HL-60 (cell line): ENCODE measurements at regions not wholly inside any gene's neighbourhood (a gene's known extent, or its start where the extent isn't known, plus 50 kb on each side); places are given as distances from the start of the nearest gene placed in this dataset.
"Not testable (repeated sequence)": the region's sequence is repeated elsewhere in the genome, so short reads cannot be mapped to it uniquely, and the experiment has no call there.

ENCODE experiments used
- DNase-seq, 2 experiments: peaks; one replicate each; pipeline ENCODE4 v3.0.0-alpha.2; 2010 to 2020; ENCODE audit warnings: low read depth in 1 of 2, low spot score in 1 of 2
- H3K27ac ChIP-seq: fragments of 250-450 bp; sonication (Bioruptor Pico); replicated peaks from 2 replicates; pipeline ENCODE4 v1.5.1; 2020; ENCODE audit warnings: mild to moderate bottlenecking, moderate library complexity
- H3K27me3 ChIP-seq: fragments of 250-450 bp; sonication (Bioruptor Pico); 2 replicates; pipeline ENCODE4 v1.5.1; 2021; ENCODE audit warnings: mild to moderate bottlenecking, moderate library complexity; ENCODE audit not compliant: insufficient read depth, poor library complexity, severe bottlenecking
- H3K4me3 ChIP-seq: replicated peaks from 2 replicates; pipeline ENCODE4 v1.5.1; 2011; ENCODE audit warnings: mild to moderate bottlenecking, control low read depth, low read length; ENCODE audit not compliant: insufficient read depth
- GABPA ChIP-seq: IDR thresholded peaks from 2 replicates; pipeline ENCODE4 v1.6.1; 2012; ENCODE audit warnings: low read depth
- POLR2AphosphoS5 ChIP-seq: IDR thresholded peaks from 2 replicates; pipeline ENCODE4 v1.6.1; 2012; ENCODE audit warnings: low read depth
- SPI1 ChIP-seq: IDR thresholded peaks from 2 replicates; pipeline ENCODE4 v1.6.1; 2012; ENCODE audit warnings: low read depth, mild to moderate bottlenecking, borderline replicate concordance
- TF ChIP-seq, protein P1 (sequence below): IDR thresholded peaks from 2 replicates; pipeline ENCODE4 v1.6.1; 2012; ENCODE audit warnings: low read depth; ENCODE audit not compliant: insufficient replicate concordance
- TF ChIP-seq, protein P2 (sequence below): IDR thresholded peaks from one replicate; pipeline ENCODE4 v1.5.1; 2011; ENCODE audit warnings: low read length, control low read depth, inconsistent platforms; ENCODE audit not compliant: insufficient read depth

DNA sequence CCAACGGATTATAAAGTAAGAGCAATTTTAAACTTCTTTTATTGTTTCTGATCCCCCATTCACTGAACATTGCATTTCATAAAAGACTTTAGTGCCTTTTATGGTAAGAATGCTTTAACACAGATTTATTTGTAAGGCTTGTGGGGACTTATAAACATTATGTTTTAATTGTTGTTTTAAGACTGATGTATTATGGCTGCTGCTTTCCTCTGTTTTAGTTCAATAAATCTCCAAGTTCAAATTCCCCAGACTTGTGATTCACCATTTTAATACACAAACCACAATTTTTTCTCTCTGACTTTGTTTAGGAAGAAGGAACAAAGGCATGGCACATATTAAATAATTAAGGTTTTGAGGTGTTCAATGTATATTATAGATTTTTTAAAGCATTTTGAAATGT is 753.3 kb downstream of the SLC6A15 start:
- no peak overlapping the region for H3K27ac ChIP-seq
- TF ChIP-seq SPI1 (no peak), GABPA (no peak), POLR2AphosphoS5 (no peak)
- TF ChIP-seq, protein P1, sequence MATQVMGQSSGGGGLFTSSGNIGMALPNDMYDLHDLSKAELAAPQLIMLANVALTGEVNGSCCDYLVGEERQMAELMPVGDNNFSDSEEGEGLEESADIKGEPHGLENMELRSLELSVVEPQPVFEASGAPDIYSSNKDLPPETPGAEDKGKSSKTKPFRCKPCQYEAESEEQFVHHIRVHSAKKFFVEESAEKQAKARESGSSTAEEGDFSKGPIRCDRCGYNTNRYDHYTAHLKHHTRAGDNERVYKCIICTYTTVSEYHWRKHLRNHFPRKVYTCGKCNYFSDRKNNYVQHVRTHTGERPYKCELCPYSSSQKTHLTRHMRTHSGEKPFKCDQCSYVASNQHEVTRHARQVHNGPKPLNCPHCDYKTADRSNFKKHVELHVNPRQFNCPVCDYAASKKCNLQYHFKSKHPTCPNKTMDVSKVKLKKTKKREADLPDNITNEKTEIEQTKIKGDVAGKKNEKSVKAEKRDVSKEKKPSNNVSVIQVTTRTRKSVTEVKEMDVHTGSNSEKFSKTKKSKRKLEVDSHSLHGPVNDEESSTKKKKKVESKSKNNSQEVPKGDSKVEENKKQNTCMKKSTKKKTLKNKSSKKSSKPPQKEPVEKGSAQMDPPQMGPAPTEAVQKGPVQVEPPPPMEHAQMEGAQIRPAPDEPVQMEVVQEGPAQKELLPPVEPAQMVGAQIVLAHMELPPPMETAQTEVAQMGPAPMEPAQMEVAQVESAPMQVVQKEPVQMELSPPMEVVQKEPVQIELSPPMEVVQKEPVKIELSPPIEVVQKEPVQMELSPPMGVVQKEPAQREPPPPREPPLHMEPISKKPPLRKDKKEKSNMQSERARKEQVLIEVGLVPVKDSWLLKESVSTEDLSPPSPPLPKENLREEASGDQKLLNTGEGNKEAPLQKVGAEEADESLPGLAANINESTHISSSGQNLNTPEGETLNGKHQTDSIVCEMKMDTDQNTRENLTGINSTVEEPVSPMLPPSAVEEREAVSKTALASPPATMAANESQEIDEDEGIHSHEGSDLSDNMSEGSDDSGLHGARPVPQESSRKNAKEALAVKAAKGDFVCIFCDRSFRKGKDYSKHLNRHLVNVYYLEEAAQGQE: no peak
- TF ChIP-seq, protein P2, sequence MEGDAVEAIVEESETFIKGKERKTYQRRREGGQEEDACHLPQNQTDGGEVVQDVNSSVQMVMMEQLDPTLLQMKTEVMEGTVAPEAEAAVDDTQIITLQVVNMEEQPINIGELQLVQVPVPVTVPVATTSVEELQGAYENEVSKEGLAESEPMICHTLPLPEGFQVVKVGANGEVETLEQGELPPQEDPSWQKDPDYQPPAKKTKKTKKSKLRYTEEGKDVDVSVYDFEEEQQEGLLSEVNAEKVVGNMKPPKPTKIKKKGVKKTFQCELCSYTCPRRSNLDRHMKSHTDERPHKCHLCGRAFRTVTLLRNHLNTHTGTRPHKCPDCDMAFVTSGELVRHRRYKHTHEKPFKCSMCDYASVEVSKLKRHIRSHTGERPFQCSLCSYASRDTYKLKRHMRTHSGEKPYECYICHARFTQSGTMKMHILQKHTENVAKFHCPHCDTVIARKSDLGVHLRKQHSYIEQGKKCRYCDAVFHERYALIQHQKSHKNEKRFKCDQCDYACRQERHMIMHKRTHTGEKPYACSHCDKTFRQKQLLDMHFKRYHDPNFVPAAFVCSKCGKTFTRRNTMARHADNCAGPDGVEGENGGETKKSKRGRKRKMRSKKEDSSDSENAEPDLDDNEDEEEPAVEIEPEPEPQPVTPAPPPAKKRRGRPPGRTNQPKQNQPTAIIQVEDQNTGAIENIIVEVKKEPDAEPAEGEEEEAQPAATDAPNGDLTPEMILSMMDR: no peak
- H3K27me3 ChIP-seq: no peaks in the 10 kb centered on the region
- no peak overlapping the region for H3K4me3 ChIP-seq
- no peak for DNase-seq

DNA sequence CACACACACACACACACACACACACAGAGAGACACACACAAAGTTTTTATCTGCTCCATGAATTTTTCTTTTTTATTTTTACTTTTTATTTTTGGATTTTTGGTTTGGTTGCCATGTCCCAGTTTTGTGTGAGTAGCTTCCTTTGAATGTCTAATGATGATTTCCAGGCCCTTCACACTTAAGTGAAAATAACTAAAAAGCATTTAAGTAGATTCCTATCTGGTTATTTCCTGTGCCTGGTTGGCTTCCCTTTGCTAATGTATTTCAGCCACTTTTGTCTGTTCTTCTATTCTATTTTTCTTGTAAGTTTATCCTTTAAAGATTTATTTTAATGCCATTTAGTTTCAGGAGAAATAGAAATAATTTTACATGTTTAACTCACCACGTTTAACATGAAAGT is 755.4 kb downstream of the SLC6A15 start:
- no peak overlapping the region for H3K27ac ChIP-seq
- no peak for TF ChIP-seq GABPA
- TF ChIP-seq SPI1: no peak
- TF ChIP-seq POLR2AphosphoS5: no peak
- TF ChIP-seq, protein P1: no peak
- TF ChIP-seq, protein P2: no peak
- no peaks in the 10 kb centered on the region for H3K27me3 ChIP-seq
- no peak overlapping the region for H3K4me3 ChIP-seq
- no peak for DNase-seq

DNA sequence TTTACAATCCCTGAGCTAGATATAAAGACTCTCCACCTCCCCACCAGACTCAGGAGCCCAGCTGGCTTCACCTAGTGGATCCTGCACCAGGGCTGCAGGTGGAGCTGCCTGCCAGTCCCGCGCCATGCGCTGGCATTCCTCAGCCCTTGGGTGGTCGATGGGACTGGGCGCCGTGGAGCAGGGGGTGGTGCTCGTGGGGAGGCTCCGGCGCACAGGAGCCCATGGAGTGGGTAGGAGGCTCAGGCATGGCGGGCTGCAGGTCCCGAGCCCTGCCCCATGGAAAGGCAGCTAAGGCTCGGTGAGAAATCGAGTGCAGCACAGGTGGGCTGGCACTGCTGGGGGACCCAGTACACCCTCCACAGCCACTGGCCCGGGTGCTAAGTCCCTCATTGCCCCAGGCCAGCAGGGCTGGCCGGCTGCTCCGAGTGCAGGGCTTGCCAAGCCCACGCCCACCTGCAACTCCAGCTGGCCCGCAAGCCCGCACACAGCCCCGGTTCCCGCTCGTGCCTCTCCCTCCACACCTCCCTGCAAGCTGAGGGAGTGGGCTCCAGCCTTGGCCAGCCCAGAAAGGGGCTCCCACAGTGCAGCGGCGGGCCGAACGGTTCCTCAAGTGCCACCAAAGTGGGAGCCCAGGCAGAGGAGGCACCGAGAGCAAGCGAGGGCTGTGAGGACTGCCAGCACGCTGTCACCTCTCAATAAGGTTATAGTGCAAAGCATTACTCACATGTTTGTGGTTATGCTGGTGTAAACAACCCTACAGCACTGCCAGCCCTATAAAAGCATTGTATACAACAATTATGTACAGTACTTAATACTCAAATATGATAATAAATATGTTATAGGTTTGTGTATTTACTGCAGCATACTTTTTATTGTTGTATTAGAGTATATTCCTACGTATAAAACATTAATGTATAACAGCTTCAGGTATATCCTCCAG is 757.3 kb downstream of the SLC6A15 start:
- not testable (repeated sequence) for H3K27me3 ChIP-seq, DNase-seq, H3K4me3 ChIP-seq, H3K27ac ChIP-seq

DNA sequence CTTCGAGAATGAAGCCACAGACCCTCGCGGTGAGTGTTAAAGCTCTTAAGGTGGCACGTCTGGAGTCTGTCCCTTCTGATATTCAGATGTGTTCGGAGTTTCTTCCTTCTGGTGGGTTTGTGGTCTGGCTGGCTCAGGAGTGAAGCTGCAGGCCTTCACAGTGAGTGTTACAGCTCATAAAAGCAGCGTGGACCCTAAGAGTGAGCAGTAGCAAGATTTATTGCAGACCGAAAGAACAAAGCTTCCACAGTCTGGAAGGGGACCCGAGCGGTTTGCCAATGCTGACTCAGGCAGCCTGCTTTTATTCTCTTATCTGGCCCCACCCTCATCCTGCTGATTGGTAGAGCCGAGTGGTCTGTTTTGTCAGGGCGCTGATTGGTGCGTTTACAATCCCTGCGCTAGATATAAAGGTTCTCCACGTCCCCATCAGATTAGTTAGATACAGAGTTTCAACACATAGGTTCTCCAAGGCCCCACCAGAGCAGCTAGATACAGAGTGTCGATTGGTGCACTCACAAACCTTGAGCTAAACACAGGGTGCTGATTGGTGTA is 758.1 kb downstream of the SLC6A15 start:
- not testable (repeated sequence) for H3K27me3 ChIP-seq, H3K4me3 ChIP-seq

More for the DNA sequence above, 758.1 kb downstream of the SLC6A15 start:
- not testable (repeated sequence) for DNase-seq, H3K27ac ChIP-seq
